ENCODE measurements at regions not wholly inside any gene's neighbourhood (a gene's known extent, or its start where the extent isn't known, plus 50 kb on each side); places are given as distances from the start of the nearest gene placed in this dataset.

DNA sequence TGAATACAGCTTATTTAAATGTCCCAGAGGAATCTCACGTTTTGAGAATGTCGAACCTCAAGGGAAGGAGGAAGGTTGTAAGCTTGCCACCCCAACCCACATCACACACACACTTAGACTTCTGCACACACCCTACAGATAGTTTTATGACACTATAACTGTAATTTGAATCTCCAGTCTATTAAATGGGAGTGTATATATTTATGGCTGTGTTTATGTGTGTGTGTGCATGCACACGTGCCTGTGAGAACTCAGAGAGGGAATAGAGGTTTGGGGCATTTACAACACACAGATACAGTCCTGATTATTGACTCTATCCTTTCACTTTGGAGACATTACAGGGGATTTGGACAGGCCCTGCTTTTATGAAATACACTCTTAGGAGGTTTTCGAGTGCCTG is 171.5 kb upstream of the MAF start (continued):
- TF ChIP-seq, protein P1, sequence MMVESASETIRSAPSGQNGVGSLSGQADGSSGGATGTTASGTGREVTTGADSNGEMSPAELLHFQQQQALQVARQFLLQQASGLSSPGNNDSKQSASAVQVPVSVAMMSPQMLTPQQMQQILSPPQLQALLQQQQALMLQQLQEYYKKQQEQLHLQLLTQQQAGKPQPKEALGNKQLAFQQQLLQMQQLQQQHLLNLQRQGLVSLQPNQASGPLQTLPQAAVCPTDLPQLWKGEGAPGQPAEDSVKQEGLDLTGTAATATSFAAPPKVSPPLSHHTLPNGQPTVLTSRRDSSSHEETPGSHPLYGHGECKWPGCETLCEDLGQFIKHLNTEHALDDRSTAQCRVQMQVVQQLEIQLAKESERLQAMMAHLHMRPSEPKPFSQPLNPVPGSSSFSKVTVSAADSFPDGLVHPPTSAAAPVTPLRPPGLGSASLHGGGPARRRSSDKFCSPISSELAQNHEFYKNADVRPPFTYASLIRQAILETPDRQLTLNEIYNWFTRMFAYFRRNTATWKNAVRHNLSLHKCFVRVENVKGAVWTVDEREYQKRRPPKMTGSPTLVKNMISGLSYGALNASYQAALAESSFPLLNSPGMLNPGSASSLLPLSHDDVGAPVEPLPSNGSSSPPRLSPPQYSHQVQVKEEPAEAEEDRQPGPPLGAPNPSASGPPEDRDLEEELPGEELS (CRISPR knock-in tag; IDR thresholded peaks at IDR 0.05), result no peak

DNA sequence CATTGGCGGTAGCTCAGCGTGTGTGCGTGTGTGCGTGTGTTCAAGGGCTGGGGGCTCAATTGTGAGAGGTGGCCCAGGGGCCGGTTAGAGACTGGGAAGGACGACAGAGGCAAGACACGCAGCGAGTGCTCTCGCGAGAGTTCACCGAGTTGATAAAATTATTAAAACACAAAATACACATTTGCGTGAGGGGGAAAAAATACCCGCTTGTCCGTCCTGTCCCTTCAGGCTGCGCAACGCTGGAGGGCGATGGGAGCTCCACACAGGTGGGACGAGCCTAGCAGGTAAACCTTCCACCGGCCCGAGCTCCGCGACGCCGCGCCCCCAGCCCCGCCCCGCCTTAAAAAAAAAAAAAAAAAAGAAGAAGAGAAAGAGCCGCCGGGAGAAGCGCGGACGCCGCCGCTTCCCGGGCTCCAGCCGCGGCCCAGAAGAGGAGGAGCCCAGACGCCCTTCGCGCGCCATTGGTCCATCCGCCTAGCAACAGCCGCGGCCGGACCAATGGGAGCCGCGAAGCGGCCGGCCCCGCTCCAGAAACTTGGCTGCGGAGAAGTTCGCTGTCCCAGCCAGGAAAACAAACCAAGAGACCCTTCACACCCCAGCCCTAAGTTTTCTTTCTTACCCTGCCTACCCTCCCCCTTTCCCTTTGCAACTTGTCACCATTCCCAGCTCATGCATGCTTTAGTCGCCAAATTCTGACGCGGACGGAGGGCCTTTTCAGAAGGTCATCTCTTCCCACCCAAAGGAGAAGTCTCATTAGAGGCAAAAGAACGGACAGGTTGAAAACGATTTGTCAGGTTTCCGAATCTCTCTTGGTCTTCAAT is 169.9 kb upstream of the MAF start:
- 0 out of 2 replicates have a peak, but pooled peaks have one; percentile 32 for TF ChIP-seq ZBTB43 (CRISPR knock-in tag; IDR thresholded peaks at IDR 0.05)
- TF ChIP-seq, protein P2, sequence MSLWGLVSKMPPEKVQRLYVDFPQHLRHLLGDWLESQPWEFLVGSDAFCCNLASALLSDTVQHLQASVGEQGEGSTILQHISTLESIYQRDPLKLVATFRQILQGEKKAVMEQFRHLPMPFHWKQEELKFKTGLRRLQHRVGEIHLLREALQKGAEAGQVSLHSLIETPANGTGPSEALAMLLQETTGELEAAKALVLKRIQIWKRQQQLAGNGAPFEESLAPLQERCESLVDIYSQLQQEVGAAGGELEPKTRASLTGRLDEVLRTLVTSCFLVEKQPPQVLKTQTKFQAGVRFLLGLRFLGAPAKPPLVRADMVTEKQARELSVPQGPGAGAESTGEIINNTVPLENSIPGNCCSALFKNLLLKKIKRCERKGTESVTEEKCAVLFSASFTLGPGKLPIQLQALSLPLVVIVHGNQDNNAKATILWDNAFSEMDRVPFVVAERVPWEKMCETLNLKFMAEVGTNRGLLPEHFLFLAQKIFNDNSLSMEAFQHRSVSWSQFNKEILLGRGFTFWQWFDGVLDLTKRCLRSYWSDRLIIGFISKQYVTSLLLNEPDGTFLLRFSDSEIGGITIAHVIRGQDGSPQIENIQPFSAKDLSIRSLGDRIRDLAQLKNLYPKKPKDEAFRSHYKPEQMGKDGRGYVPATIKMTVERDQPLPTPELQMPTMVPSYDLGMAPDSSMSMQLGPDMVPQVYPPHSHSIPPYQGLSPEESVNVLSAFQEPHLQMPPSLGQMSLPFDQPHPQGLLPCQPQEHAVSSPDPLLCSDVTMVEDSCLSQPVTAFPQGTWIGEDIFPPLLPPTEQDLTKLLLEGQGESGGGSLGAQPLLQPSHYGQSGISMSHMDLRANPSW (CRISPR knock-in tag; conservative IDR thresholded peaks at IDR 0.05; ENCODE audit: low read depth), result no peak
- TF ChIP-seq NFYB (CRISPR knock-in tag; conservative IDR thresholded peaks at IDR 0.05; ENCODE audit: low read depth), result peak; percentile 74
- peak overlapping the region; percentile 91 for H3K4me3 Mint-ChIP-seq
- ATAC-seq (peak; percentile 97), DNase-seq (ENCODE audit: low spot score) (peak; percentile 87)
- ChIA-PET CTCF (interaction anchor here (0.7 to 2.8 kb wide), 3 partner anchors 10 to 314 kb away, joined by 5 to 12 read pairs (median 8); no protein-coding TSS in a partner anchor), POLR2A (interaction anchor here (0.6 kb wide), 2 partner anchors 37 to 78 kb away, joined by 3 read pairs; no protein-coding TSS in a partner anchor)
- no peaks in the 10 kb centered on the region for H3K9me3 Mint-ChIP-seq
- H3K27ac Mint-ChIP-seq, result peak overlapping the region; percentile 98
- peaks cover 6% of the 10 kb centered on the region for H3K27me3 Mint-ChIP-seq (ENCODE audit: low read depth)
- no peaks in the 10 kb centered on the region for H3K36me3 Mint-ChIP-seq
- H3K4me1 Mint-ChIP-seq, result peaks cover 39% of the 10 kb centered on the region

- Mint-ChIP-seq H3K36me3 (no peaks in the 10 kb centered on the region), H3K27me3 (ENCODE audit: low read depth) (peaks cover 6% of the 10 kb centered on the region), H3K4me1 (peaks cover 45% of the 10 kb centered on the region), H3K4me3 (peak overlapping the region; percentile 91), H3K27ac (peak overlapping the region; percentile 90; the same call in 1 of the 2 replicates), H3K9me3 (no peaks in the 10 kb centered on the region)
- DNase-seq (ENCODE audit: low spot score), result no peak
- no peak for ATAC-seq
- CTCF ChIA-PET, result interaction anchor here (0.8 to 2.8 kb wide), 3 partner anchors 9 to 315 kb away, joined by 4 to 12 read pairs (median 8); no protein-coding TSS in a partner anchor
- POLR2A ChIA-PET, result interaction anchor here (0.6 kb wide), 1 partner anchor 78 kb away, joined by 3 read pairs; no protein-coding TSS in a partner anchor
- TF ChIP-seq, protein P3, sequence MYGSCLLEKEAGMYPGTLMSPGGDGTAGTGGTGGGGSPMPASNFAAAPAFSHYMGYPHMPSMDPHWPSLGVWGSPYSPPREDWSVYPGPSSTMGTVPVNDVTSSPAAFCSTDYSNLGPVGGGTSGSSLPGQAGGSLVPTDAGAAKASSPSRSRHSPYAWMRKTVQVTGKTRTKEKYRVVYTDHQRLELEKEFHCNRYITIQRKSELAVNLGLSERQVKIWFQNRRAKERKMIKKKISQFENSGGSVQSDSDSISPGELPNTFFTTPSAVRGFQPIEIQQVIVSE (CRISPR knock-in tag; IDR thresholded peaks at IDR 0.05; ENCODE audit: borderline replicate concordance), result no peak
- TF ChIP-seq MXD4 (CRISPR knock-in tag; IDR thresholded peaks at IDR 0.05; ENCODE audit: borderline replicate concordance), result no peak
- no peak for TF ChIP-seq ZNF138 (CRISPR knock-in tag; conservative IDR thresholded peaks at IDR 0.05)
- TF ChIP-seq SOX15 (CRISPR knock-in tag; IDR thresholded peaks at IDR 0.05), result no peak
- no peak for TF ChIP-seq ETV6 (CRISPR knock-in tag; IDR thresholded peaks at IDR 0.05)
- TF ChIP-seq ZNF396 (CRISPR knock-in tag; IDR thresholded peaks at IDR 0.05; ENCODE audit: borderline replicate concordance), result no peak
- no peak for TF ChIP-seq ZBTB21 (CRISPR knock-in tag; IDR thresholded peaks at IDR 0.05; ENCODE audit: borderline replicate concordance)
- TF ChIP-seq, protein P4, sequence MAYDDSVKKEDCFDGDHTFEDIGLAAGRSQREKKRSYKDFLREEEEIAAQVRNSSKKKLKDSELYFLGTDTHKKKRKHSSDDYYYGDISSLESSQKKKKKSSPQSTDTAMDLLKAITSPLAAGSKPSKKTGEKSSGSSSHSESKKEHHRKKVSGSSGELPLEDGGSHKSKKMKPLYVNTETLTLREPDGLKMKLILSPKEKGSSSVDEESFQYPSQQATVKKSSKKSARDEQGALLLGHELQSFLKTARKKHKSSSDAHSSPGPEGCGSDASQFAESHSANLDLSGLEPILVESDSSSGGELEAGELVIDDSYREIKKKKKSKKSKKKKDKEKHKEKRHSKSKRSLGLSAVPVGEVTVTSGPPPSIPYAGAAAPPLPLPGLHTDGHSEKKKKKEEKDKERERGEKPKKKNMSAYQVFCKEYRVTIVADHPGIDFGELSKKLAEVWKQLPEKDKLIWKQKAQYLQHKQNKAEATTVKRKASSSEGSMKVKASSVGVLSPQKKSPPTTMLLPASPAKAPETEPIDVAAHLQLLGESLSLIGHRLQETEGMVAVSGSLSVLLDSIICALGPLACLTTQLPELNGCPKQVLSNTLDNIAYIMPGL (CRISPR knock-in tag; IDR thresholded peaks at IDR 0.05), result no peak
- no peak for TF ChIP-seq NFE2L1 (CRISPR knock-in tag; IDR thresholded peaks at IDR 0.05)
- no peak for TF ChIP-seq SMAD3 (CRISPR knock-in tag; IDR thresholded peaks at IDR 0.05; ENCODE audit: borderline replicate concordance)
- TF ChIP-seq NR2C2 (CRISPR knock-in tag; IDR thresholded peaks at IDR 0.05), result no peak
- no peak for TF ChIP-seq CREM (CRISPR knock-in tag; IDR thresholded peaks at IDR 0.05)
- TF ChIP-seq TCF7 (CRISPR knock-in tag; IDR thresholded peaks at IDR 0.05; ENCODE audit: low read depth), result no peak
- no peak for TF ChIP-seq GRHL2 (CRISPR knock-in tag; IDR thresholded peaks at IDR 0.05; ENCODE audit: insufficient replicate concordance, severe bottlenecking)
- no peak for TF ChIP-seq MYBL2 (CRISPR knock-in tag; IDR thresholded peaks at IDR 0.05)
- TF ChIP-seq NR1H2 (CRISPR knock-in tag; IDR thresholded peaks at IDR 0.05), result no peak
Measured at GRCh38 chr16:79769928-79770243, 169.3 kb upstream of the MAF start.

Measured in WTC11 (cell line).